ENCODE measurements at regions not wholly inside any gene's neighbourhood (a gene's known extent, or its start where the extent isn't known, plus 50 kb on each side); places are given as distances from the start of the nearest gene placed in this dataset.
A peak's percentile ranks its signal among the peaks of the same experiment; 100 is the strongest.
"Not testable (repeated sequence)": the region's sequence is repeated elsewhere in the genome, so short reads cannot be mapped to it uniquely, and the experiment has no call there.

GRCh38 chr17:13659051-13659450, 57.3 kb upstream of the HS3ST3A1 start:
- not testable (repeated sequence) for DNase-seq (ENCODE audit: low read depth in 3 of 3)

- no peak for DNase-seq (ENCODE audit: low read depth in 3 of 3)
Measured at GRCh38 chr17:13665872-13666635, 64.3 kb upstream of the HS3ST3A1 start.

GRCh38 chr17:13671341-13671740, 69.6 kb upstream of the HS3ST3A1 start:
- DNase-seq (ENCODE audit: low read depth in 3 of 3) = no peak

GRCh38 chr17:13671771-13672170, 70.0 kb upstream of the HS3ST3A1 start:
- peak in 1 of 3 experiments; percentile 18 for DNase-seq (ENCODE audit: low read depth in 3 of 3)

GRCh38 chr17:13678361-13678760, 76.6 kb upstream of the HS3ST3A1 start:
- DNase-seq (ENCODE audit: low read depth in 3 of 3) = no peak

- DNase-seq (ENCODE audit: low read depth in 3 of 3) = no peak
Measured at GRCh38 chr17:13678841-13679240, 77.1 kb upstream of the HS3ST3A1 start.

- DNase-seq (ENCODE audit: low read depth in 3 of 3) = no peak
Measured at GRCh38 chr17:13688716-13689115, 87.0 kb upstream of the HS3ST3A1 start.

- no peak for DNase-seq (ENCODE audit: low read depth in 3 of 3)
Measured at GRCh38 chr17:13690806-13691205, 89.1 kb upstream of the HS3ST3A1 start.

- DNase-seq (ENCODE audit: low read depth in 3 of 3) = no peak
Measured at GRCh38 chr17:13694934-13695333, 93.2 kb upstream of the HS3ST3A1 start.

- no peak for DNase-seq (ENCODE audit: low read depth in 3 of 3)
Measured at GRCh38 chr17:13698832-13699231, 97.1 kb upstream of the HS3ST3A1 start.

- no peak for DNase-seq (ENCODE audit: low read depth in 3 of 3)
Measured at GRCh38 chr17:13699261-13699660, 97.5 kb upstream of the HS3ST3A1 start.

GRCh38 chr17:13702266-13702665, 100.5 kb upstream of the HS3ST3A1 start:
- no peak for DNase-seq (ENCODE audit: low read depth in 3 of 3)

- no peak for DNase-seq (ENCODE audit: low read depth in 3 of 3)
Measured at GRCh38 chr17:13704333-13704732, 102.6 kb upstream of the HS3ST3A1 start.

- no peak for DNase-seq (ENCODE audit: low read depth in 3 of 3)
Measured at GRCh38 chr17:13705221-13705620, 103.5 kb upstream of the HS3ST3A1 start.

GRCh38 chr17:13721705-13722104, 120.0 kb upstream of the HS3ST3A1 start:
- no peak for DNase-seq (ENCODE audit: low read depth in 3 of 3)

GRCh38 chr17:13725288-13725990, 123.7 kb upstream of the HS3ST3A1 start:
- DNase-seq (ENCODE audit: low read depth in 3 of 3) = no peak

- no peak for DNase-seq (ENCODE audit: low read depth in 3 of 3)
Measured at GRCh38 chr17:13727441-13728171, 125.9 kb upstream of the HS3ST3A1 start.

- DNase-seq (ENCODE audit: low read depth in 3 of 3) = no peak
Measured at GRCh38 chr17:13728781-13729180, 127.1 kb upstream of the HS3ST3A1 start.

- DNase-seq (ENCODE audit: low read depth in 3 of 3) = no peak
Measured at GRCh38 chr17:13729466-13730134, 127.9 kb upstream of the HS3ST3A1 start.

- no peak for DNase-seq (ENCODE audit: low read depth in 3 of 3)
Measured at GRCh38 chr17:13734880-13735279, 133.2 kb upstream of the HS3ST3A1 start.

GRCh38 chr17:13735444-13735843, 133.7 kb upstream of the HS3ST3A1 start:
- no peak for DNase-seq (ENCODE audit: low read depth in 3 of 3)

GRCh38 chr17:13735861-13736260, 134.1 kb upstream of the HS3ST3A1 start:
- DNase-seq (ENCODE audit: low read depth in 3 of 3) = no peak
